ENCODE measurements at regions not wholly inside any gene's neighbourhood (a gene's known extent, or its start where the extent isn't known, plus 50 kb on each side); places are given as distances from the start of the nearest gene placed in this dataset.
A peak's percentile ranks its signal among the peaks of the same experiment; 100 is the strongest.

DNA sequence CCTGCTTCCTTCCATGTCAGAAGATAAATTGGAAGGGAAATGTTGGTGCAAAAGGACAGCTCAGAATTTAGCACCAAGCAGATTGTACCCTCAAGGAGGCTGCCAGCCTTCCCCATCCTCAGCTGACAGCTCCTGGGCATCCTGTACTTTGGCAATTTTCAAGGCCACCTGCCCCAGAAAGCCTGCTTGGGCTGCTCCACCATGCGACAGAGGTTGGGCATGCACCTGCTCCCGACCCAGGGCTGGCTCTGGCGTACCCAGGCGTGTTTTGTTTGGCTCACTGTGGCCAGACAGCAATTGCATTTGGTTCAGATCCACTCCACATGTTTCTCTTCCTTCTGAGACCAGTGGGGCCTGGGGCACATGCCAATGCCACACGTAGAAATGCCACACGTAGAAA, 547.8 kb downstream of the NPHP4 start:
- no peak for DNase-seq (ENCODE audit: low read depth, low spot score)
- H3K4me3 ChIP-seq (ENCODE audit: low read length), result no peak overlapping the region

- no peak overlapping the region for H3K4me3 ChIP-seq (ENCODE audit: low read length)
- no peak for DNase-seq (ENCODE audit: low read depth, low spot score)
Observed at GRCh38 chr1:5436808-5437207, 555.4 kb downstream of the NPHP4 start.

DNA sequence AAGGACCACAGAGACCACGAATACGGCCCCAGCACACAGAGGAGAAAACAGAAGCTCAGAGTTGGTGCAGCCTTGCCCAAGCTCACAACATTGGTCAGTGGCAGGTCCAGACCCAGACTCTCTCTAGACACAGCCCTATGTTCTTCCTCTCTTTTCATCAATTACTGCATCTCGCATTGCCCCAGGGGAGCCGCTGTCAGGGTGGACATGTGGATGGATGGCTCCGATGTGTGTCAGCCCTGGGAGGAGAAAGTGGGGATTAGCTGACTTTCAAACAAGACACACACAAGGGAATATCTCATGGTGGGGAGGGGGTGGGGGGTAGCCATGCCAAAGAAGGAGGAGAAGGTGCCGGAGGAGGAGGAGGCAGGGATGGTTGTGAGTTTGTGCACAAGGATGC, 556.8 kb downstream of the NPHP4 start:
- DNase-seq (ENCODE audit: low read depth, low spot score), result no peak
- no peak overlapping the region for H3K4me3 ChIP-seq (ENCODE audit: low read length)

DNA sequence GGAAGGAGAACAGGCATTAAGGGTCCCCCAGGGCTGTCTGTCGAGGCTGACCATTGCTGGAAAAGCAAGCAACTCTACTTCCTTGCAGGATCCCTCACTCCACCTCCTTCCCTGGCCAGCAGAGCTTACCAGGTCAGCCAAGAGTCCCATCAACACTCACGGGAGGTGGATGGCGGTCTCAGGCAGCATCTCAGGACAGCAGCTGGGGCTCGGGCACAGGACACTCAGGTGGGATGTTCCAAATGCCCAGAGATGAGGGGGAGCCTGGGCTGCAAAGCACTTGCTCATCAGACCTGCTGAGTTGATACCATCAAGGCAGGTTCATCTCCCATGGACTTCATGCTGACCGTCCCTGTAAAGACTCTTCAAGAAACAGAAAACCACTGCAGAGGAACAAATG, 559.8 kb downstream of the NPHP4 start:
- H3K4me3 ChIP-seq (ENCODE audit: low read length), result no peak overlapping the region
- DNase-seq (ENCODE audit: low read depth, low spot score), result no peak

GRCh38 chr1:5430911-5431697, 561.1 kb downstream of the NPHP4 start:
- no peak for DNase-seq (ENCODE audit: low read depth, low spot score)
- H3K4me3 ChIP-seq (ENCODE audit: low read length), result no peak overlapping the region

- DNase-seq (ENCODE audit: low read depth, low spot score), result no peak
- no peak overlapping the region for H3K4me3 ChIP-seq (ENCODE audit: low read length)
Observed at GRCh38 chr1:5430136-5430535, 562.1 kb downstream of the NPHP4 start.

DNA sequence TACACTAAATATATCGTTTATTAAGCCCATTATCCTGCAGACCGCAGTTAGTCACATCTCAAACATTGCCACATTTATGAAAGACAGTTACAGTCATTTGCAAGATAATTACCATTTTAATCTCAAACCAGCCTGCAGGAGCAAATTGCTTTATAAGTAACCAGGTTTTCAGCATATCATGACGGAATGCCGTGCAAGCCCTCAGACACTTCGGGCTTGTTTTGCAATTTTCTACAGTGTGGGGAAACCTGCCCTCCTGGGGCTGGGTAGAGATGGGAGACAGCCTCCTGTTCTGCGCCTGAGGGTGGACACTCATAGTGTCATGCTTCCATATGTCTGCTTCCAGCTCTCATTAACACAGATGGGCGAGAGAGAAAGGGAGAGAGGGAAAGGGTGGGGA, 563.9 kb downstream of the NPHP4 start:
- no peak for DNase-seq (ENCODE audit: low read depth, low spot score)
- H3K4me3 ChIP-seq (ENCODE audit: low read length), result no peak overlapping the region

GRCh38 chr1:5427026-5427613, 565.1 kb downstream of the NPHP4 start:
- no peak overlapping the region for H3K4me3 ChIP-seq (ENCODE audit: low read length)
- no peak for DNase-seq (ENCODE audit: low read depth, low spot score)

- DNase-seq (ENCODE audit: low read depth, low spot score), result no peak
- H3K4me3 ChIP-seq (ENCODE audit: low read length), result no peak overlapping the region
Observed at GRCh38 chr1:5424802-5425703, 567.2 kb downstream of the NPHP4 start.

GRCh38 chr1:5423109-5423508, 569.1 kb downstream of the NPHP4 start:
- peak overlapping the region; percentile 11 for H3K4me3 ChIP-seq (ENCODE audit: low read length)
- DNase-seq (ENCODE audit: low read depth, low spot score), result peak; percentile 59

DNA sequence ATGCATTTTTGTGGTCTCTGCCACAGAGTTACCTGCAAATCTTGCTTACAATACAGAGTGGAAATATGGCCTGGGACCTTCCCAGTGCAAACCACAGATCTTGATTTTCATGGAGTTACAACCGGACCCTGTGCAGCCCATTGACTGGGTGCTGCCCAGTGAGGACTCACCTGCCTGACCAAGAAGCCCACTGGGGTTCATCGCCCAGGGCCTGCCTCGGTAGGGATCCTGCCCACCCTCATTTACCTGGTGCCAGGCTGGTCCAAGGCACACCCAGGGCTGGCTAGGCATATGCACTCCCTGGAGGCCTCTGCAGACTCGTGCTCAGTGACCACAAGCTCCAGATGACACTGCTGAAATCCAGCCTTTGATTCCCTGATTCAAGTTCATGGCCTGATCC, 572.7 kb downstream of the NPHP4 start:
- H3K4me3 ChIP-seq (ENCODE audit: low read length), result no peak overlapping the region
- no peak for DNase-seq (ENCODE audit: low read depth, low spot score)

GRCh38 chr1:5416518-5416917, 575.7 kb downstream of the NPHP4 start:
- H3K4me3 ChIP-seq (ENCODE audit: low read length), result no peak overlapping the region
- no peak for DNase-seq (ENCODE audit: low read depth, low spot score)

GRCh38 chr1:5415606-5416005, 576.6 kb downstream of the NPHP4 start:
- no peak for DNase-seq (ENCODE audit: low read depth, low spot score)
- no peak overlapping the region for H3K4me3 ChIP-seq (ENCODE audit: low read length)

GRCh38 chr1:5410652-5411051, 581.6 kb downstream of the NPHP4 start:
- DNase-seq (ENCODE audit: low read depth, low spot score), result no peak

DNA sequence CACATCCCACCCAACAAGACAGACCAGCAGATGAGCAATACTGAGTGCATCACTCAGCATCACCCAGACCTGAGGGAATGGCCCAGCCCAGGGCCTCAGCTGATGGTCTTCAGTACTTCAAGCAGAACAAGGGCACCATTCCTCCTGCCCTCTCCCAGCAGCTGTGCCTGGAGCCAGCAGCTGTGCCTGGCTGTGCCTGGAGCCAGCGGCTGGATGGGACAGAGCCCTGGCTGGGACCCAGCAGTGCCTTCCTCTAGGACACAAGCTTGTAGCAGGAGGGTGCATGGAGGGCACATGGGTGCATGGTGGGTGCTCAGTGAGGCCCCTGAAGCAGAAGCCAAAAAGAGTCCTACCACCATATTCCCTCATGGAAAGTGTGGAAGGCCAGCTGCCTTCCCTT, 583.8 kb downstream of the NPHP4 start:
- DNase-seq (ENCODE audit: low read depth, low spot score), result no peak
- no peak overlapping the region for H3K4me3 ChIP-seq (ENCODE audit: low read length)

More at GRCh38 chr1:5410652-5411051, 581.6 kb downstream of the NPHP4 start:
- no peak overlapping the region for H3K4me3 ChIP-seq (ENCODE audit: low read length)

GRCh38 chr1:5405263-5405662, 587.0 kb downstream of the NPHP4 start:
- DNase-seq (ENCODE audit: low read depth, low spot score), result no peak
- no peak overlapping the region for H3K4me3 ChIP-seq (ENCODE audit: low read length)

DNA sequence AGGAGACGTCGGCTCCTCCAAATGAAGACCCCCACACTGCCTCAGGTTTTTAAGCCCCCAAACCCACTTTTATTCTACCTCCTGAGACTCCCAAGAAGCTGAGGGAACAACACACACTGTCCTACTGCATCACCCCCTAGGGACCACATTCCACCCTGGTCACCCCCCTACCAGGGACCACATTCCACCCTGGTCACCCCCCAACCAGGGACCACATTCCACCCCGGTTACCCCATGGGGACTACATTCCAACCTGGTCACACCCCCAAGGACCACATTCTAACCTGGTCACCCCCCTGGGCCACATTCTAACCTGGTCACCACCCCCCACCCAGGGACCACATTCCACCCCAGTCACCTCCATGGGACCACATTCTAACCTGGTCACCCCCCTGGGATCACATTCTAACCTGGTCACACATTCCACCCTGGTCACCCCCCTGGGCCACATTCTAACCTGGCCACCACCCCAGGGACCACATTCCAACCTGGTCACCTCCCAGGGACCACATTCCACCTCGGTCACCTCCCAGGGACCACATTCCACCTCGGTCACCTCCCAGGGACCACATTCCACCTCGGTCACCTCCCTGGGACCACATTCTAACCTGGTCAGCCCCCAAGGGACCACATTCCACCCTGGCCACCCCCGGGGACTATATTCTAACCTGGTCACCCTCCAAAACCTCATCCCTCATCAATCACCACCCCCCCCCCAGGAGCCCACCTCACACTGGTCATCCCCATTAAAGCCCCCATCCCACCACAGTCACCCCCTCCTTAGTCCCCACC, 587.6 kb downstream of the NPHP4 start:
- H3K4me3 ChIP-seq (ENCODE audit: low read length), result no peak overlapping the region
- DNase-seq (ENCODE audit: low read depth, low spot score), result no peak

- H3K4me3 ChIP-seq (ENCODE audit: low read length), result no peak overlapping the region
- no peak for DNase-seq (ENCODE audit: low read depth, low spot score)
Observed at GRCh38 chr1:5403935-5404334, 588.3 kb downstream of the NPHP4 start.

DNA sequence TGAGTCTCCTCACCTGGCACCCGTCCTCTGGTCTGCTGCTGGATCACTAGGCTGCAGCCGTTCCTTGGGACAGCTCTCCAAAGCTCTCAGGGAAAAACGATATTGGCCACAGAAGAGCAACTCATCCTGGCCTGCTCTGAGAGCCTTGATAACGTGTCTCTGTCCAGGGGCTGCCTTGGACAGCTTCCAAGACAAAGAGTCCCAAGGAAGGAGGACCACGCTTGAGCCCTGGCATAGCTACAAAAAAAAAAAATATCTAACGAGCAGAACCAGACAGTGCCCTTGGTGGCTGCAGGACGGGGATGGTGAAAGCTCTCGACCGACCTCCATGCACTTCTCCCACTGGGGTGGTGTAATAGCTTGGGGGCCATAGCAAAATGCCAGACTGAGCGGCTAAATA, 589.6 kb downstream of the NPHP4 start:
- DNase-seq (ENCODE audit: low read depth, low spot score), result no peak
- no peak overlapping the region for H3K4me3 ChIP-seq (ENCODE audit: low read length)
